Anterior cingulate cortex (tissue), 58 donors: ENCODE measurements at regions not wholly inside any gene's neighbourhood (a gene's known extent, or its start where the extent isn't known, plus 50 kb on each side); places are given as distances from the start of the nearest gene placed in this dataset.

ENCODE experiments used
- DNase-seq, 58 donors: peaks; one replicate each; lab custom pipeline; 2025; lab: John Stamatoyannopoulos, UW

DNA sequence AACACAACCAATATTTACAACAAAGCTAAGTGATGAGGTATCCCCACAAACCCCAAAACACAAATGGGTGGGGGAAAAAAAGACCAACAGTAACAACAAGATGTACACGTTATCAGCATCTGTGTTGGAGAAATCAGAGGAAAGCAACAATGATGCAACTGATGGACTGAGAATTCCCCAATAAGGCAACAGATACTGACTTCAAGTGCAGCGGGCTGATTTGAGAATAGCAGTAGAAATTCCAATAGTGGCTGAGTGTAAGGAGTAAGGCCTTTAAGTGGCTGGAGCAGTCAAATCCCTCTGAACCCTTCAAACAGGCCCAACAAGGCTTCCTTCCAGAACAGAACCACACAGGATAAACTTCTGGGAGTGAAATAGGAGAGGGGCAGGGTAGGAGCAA, 97.6 kb downstream of the TM2D1 start:
- no peak for DNase-seq

DNA sequence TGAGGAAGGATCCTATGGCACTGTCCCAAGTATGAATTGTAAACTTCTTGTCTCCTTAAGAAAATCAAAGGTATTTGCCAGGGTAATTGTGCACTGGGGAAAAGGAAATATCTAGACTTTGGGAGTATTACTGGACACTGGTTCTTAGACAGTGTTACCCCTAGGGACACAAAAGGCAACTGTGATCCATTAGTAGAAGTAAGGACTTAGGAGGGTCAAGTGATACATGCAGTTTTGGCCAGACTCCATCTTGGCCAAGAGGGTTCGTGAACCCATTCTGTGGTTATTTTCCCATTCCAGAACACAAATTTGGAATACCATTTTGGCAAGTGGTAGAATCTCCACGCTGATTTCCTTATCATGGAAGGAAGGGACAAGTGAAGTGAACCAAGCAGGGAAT, 98.1 kb downstream of the TM2D1 start:
- DNase-seq = no peak

- no peak for DNase-seq
Measured at GRCh38 chr1:61623852-61624251, 101.1 kb downstream of the TM2D1 start.

GRCh38 chr1:61620536-61620935, 104.4 kb downstream of the TM2D1 start:
- DNase-seq = no peak

- DNase-seq = no peak
Measured at GRCh38 chr1:61618755-61619154, 106.2 kb downstream of the TM2D1 start.

DNA sequence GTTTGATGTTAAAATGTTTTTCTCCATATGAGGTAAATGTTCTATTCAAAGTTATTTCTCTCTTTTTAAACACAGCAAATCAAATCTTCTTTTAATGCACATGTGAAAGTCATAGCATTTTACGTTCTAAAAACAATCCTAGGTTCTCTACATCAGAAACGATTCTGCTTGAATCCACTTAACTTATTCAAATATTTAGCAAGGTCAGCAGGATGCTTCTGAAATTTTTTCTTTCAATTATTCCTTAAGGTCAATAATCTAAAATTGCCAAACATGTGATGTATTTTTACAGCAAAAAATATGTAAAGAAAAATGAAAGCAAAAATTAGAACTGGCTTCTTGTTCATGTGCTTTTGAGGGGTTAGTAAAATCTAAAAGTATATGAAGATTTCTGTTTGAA, 106.7 kb downstream of the TM2D1 start:
- DNase-seq = no peak

DNA sequence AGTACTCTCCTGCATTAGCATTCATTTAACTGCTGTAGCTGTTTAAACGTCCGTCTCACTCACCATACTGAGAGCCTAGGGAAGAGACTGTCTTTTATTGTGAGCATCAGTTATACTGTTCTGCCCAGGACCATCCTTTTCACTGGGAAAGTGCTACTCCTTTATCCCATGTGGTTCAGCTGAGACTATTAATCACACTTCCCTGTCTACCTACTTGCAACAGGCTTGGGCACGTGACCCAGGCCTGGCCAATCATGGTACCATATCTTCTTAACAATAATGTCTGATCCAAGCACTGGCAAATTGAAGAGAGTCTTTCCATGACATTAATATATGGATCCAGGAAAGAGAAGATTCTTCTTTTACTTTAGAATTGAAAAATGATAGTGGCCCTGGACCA, 108.1 kb downstream of the TM2D1 start:
- no peak for DNase-seq

DNA sequence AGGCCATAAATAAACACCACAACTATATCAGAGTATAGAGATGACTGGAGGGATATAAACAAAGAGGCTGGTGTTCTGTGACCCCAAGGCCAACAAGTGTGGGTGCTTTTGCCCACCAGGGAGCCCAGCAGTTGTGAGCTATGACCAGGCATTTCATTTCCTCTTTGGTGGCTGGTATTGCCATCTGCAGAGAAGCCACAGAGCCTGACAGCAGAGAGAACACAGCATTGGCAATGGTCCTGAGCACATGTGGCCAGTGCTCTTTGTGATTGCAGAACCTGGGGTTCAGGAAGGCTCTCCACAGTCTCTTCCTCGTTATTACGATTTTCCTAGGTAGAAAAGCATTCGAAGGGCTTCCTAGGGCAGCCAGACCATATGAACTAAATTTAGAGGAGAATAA, 112.3 kb downstream of the TM2D1 start:
- peak in 3 of 58 donors; percentile 1 to 9 (median 1) for DNase-seq

DNA sequence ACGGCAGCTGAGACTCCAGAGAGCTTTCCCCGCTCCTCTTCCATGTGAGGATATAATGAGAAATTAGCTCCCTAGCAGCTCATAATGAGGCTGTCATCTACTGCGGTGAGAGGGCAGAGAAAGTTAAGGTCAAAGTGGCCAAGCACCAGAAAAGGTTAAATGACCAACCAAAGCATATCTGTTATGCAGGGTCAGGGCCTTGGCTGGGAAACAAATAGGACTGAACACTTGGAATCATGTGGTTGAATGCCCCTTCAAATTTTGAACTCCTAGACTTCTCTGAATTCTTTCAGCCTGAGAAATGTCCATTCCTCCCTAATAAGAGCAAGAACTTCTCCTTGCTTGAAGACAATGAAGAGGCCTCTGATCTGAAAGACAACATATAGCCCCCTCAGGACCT, 115.9 kb downstream of the TM2D1 start:
- DNase-seq = no peak

- no peak for DNase-seq
Measured at GRCh38 chr1:61607448-61607847, 117.5 kb downstream of the TM2D1 start.

DNA sequence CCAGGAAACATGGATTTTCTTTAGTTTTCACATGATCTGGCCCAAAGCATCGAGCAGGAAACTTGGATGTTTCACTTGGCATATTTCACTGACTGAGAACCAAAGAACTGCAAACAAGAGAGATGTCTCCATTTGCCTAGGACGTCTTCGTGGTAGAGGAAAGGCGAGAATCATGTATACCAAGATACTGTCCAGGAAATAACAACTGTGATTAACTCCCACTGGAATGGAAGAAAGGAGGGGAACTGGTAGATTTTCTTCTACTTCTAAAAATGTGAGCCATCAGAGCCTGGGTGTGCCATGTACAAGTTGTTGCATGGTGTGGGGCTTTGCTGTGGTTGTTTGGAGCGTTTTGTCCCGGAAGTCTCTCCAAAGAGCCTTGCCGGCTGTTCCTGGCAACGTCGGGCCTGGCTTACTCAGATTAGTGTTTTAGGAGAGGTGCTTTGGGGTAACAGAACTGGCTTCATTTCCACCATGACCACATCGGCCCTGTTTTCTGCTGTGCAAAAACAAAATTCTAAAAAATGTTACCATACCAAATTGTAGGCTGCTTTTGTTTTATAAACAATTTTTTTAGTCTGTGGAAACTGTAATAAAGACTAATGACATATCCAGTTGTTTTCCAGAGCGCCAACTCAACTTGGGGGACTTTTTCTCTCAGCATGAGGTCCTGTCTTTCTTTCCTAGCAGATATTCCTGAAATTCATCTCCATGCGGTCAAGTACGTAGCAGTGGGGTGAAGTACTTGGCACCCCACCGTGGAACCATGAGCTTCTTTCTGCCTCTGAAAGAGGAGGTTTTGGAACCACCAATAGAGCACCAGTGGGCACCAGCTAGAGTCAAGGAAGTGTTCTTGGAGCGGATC, 118.3 kb downstream of the TM2D1 start:
- peak in 4 of 58 donors; percentile 6 to 35 (median 11) for DNase-seq

GRCh38 chr1:61605607-61606321, 119.2 kb downstream of the TM2D1 start:
- DNase-seq = no peak

GRCh38 chr1:61604684-61605083, 120.3 kb downstream of the TM2D1 start:
- no peak for DNase-seq

- DNase-seq = no peak
Measured at GRCh38 chr1:61604261-61604660, 120.7 kb downstream of the TM2D1 start.

- no peak for DNase-seq
Measured at GRCh38 chr1:61602663-61603062, 122.3 kb downstream of the TM2D1 start.

DNA sequence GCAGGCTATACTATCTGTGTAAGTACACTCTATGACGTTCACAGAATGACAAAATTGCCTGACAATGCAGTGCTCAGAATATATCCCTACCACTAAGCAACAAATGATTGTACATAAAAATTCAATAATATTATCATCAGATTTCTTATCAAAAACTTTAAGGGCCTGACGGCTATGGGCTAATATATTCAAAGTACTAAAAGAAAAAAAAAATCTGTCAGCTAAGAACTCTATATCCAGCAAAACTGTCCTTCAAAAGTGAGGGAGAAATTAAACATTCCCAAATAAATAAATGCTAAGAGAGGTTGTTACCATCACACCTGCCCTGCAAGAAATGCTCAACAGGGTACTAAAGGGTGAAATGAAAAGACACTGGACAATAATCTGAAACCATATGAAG, 127.3 kb downstream of the TM2D1 start:
- DNase-seq = no peak

DNA sequence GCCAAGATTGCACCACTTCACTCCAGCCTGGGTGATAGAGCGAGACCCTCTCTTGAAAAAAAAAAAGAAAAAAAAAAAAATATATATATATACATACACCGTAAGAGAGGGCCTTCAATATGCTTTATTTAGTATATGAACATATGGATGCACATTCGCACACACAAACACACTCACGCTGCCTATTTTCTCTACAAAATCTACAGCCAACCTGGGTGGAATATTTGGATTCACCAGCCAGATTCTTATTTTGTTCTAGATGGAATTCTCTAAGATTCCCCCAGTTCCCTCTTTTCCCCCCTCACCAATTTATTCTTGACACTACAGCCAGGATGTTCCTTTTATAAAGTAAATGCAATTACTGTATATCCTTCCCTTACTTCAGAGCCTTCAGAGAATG, 131.6 kb downstream of the TM2D1 start:
- no peak for DNase-seq

- DNase-seq = peak in 3 of 58 donors; percentile 4 to 13 (median 9)
Measured at GRCh38 chr1:61591351-61591750, 133.6 kb downstream of the TM2D1 start.

GRCh38 chr1:61588736-61589672, 135.9 kb downstream of the TM2D1 start:
- peak in 5 of 58 donors; percentile 0 to 19 (median 5) for DNase-seq

DNA sequence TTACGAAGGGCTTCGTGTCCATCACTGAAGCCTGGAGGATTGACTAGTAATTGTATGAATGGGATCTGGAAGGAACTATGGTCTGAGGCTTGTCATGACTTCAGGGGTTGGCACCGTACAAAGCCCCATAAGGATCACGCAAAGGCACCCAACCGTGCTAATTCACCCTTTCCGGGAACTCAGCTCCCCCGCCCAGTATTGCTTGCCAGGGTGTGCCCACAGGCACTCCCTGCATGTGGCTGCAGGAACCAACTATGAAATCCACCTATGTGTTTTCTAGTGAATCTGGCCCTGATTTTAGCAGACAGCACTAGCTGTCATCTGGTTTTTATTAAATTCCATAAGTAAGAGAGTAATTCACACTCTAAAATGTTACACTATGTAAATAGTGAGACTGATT, 139.2 kb downstream of the TM2D1 start:
- no peak for DNase-seq

DNA sequence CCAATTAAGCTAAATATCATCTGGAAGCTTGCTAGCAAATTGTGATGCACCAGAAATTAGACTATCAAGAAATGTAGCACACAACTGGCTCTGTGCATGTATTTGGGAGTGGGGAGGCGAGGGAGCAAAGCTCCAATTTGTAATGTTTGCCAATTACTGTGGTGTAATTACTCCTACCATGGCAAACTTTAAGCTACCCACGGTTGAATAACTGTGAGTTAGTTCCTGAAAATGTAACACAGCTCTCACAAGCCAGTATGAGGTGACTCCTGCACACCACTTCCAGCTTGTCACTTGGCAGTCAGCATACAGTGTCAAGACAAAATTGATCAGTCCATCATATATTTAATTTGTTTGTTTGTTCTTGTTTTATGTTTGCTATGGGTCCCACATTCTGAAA, 141.2 kb downstream of the TM2D1 start:
- no peak for DNase-seq
